ENCODE measurements at regions not wholly inside any gene's neighbourhood (a gene's known extent, or its start where the extent isn't known, plus 50 kb on each side); places are given as distances from the start of the nearest gene placed in this dataset.
A peak's percentile ranks its signal among the peaks of the same experiment; 100 is the strongest.

DNA sequence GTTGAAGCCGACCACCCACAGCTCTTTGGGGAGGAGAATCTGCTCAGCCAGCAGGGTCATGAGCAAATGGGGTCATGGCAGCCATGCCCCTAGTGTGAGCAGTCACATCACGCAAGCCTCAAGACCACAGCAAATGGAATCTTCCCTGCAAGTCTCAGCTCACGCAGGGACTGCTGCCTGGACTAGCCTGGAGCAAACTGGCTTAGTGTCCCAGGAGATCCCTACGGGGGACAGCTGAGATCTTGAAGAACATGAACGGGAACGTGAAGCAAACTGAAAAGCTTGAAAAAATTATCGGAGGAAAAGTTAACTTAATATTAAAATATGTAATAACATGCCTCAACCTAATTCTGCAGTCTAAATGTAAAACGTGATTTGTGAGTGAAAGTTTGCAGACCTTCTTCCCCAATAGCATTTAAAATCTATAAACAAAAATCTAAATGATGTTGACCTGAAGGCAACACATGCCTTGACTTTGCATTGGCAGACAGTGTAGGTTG, 118.4 kb downstream of the FAM124B start:
- TF ChIP-seq, protein P1, sequence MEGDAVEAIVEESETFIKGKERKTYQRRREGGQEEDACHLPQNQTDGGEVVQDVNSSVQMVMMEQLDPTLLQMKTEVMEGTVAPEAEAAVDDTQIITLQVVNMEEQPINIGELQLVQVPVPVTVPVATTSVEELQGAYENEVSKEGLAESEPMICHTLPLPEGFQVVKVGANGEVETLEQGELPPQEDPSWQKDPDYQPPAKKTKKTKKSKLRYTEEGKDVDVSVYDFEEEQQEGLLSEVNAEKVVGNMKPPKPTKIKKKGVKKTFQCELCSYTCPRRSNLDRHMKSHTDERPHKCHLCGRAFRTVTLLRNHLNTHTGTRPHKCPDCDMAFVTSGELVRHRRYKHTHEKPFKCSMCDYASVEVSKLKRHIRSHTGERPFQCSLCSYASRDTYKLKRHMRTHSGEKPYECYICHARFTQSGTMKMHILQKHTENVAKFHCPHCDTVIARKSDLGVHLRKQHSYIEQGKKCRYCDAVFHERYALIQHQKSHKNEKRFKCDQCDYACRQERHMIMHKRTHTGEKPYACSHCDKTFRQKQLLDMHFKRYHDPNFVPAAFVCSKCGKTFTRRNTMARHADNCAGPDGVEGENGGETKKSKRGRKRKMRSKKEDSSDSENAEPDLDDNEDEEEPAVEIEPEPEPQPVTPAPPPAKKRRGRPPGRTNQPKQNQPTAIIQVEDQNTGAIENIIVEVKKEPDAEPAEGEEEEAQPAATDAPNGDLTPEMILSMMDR (IDR thresholded peaks at IDR 0.05; ENCODE audit: low read depth, low read length): no peak
- DNase-seq (ENCODE audit: low read depth in 2 of 2): no peak
- no peak overlapping the region for H3K4me3 ChIP-seq (replicated peaks in 1 of 2; ENCODE audit: low read depth in 2 of 2, low read length in 2 of 2)

DNA sequence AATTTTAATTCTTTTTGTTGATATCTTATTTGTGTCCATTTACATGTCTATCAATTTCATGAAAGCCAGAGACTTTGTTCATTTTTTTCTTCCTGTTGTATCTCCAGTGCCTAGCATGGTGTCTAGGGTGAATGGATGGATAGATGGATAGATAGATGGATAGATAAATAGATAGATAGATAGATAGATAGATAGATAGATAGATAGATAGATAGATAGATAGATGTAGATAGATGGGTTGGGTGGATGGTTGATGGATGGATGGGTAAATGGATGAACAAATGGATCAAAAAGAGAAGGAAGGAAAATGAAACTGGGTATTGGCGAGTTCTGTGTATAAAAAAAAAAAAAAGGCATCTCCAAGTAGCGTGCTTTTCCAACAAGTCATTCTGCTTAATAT, 120.5 kb downstream of the FAM124B start:
- H3K4me3 ChIP-seq (replicated peaks in 1 of 2; ENCODE audit: low read depth in 2 of 2, low read length in 2 of 2): no peak overlapping the region
- no peak for DNase-seq (ENCODE audit: low read depth in 2 of 2)
- TF ChIP-seq, protein P1 (IDR thresholded peaks at IDR 0.05; ENCODE audit: low read depth, low read length): no peak

DNA sequence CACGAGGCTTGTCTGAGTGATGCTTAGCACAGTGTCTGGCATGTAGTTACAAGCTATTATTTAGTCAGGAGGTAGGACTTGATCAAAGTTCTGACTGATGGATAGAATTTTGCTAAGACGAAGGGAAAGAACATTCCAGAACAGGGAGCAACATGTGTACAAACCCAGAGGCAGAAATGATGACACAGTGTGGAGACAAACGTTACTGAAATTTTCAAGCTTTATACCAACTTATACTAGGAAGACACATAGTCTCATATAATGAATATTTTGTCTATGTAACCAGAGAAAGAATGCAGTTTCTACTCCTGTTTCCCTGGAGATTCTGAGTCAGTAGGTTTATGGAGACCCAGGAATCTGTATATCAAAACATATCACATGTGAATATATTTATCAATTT, 123.4 kb downstream of the FAM124B start:
- H3K4me3 ChIP-seq (replicated peaks in 1 of 2; ENCODE audit: low read depth in 2 of 2, low read length in 2 of 2): no peak overlapping the region
- TF ChIP-seq, protein P1 (IDR thresholded peaks at IDR 0.05; ENCODE audit: low read depth, low read length): peak; percentile 7
- DNase-seq (ENCODE audit: low read depth in 2 of 2): peak; percentile 17 to 54

DNA sequence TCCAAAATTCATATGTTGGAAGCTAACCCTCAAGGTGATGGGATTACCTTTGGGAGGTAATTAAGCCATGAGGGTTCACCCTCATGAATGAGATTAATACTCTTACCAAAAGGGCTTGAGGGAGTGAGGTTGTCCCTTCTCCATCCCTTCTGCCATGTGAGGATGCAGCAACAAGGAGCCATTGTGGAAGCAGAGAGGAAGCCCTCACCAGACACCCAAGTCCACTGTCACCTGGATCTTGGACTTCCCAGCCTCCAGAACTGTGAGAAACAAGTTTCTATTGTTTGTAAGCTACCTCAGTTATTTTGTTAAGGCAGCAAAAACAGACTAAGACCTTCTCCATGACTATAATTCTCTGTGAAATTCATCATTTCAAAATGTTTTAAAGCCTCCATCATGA, 125.7 kb downstream of the FAM124B start:
- DNase-seq (ENCODE audit: low read depth in 2 of 2): no peak
- TF ChIP-seq, protein P1 (IDR thresholded peaks at IDR 0.05; ENCODE audit: low read depth, low read length): no peak
- H3K4me3 ChIP-seq (replicated peaks in 1 of 2; ENCODE audit: low read depth in 2 of 2, low read length in 2 of 2): no peak overlapping the region

DNA sequence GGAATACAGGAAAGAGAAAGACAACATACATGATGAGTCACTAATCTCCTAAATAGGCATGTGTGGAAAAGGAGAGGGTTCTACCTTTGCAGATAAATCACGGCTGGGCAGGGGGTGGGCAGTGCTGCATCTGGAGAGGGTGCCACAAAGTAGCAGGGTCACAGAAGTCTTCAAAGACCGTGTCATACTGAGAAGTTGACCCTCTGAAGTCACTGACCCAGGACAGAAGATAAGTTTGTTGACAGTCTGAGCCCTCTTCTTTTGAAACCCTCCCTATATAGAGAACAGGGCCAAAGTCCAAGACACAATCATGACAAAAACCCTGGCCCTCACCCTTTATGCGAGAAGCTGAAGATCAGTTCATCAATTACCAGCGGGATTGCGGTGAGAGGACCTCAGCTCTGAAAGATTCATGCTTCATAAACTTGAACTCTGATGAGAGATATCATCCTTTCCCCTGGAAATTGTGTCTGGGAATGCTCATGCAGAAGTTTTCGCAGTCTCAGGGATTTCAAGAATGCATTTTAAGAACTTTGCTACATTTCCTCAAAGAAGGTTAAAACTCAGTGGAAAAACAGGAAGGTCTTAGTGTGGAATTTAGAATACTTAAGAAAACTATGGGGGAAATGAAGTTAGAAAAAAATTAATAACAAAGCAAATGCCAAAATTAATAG, 129.5 kb downstream of the FAM124B start:
- TF ChIP-seq, protein P1 (IDR thresholded peaks at IDR 0.05; ENCODE audit: low read depth, low read length): no peak
- no peak overlapping the region for H3K4me3 ChIP-seq (replicated peaks in 1 of 2; ENCODE audit: low read depth in 2 of 2, low read length in 2 of 2)
- no peak for DNase-seq (ENCODE audit: low read depth in 2 of 2)

DNA sequence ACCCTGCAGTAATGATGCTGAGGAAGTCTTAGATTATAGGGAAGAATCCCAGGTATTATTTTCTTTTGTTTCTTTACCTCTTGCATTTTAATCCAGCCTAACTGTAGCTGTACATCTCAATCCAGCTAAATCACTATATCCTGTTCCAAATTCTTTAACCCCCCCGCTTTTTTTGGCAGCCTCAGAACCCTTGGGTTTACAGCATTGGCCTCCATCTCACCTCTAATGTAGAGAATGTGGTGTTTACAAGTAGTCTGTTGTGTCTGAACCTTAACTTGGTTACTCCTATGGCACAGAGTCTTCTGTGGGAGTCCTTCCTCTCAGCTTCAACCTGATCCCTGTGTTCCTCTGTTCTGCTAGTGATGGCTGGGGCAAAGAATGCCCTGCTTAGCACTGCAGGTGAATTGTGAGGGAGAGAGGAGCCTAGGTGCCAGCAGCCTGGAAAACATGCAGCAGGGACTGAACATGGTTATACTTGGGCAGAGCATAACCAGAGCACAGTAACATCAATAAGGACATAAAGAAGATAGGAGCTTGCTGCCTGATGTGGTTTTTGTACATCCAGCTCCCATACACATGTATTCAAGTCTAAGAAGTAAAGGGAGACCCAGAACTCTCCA, 130.2 kb downstream of the FAM124B start:
- peak in 1 of 2 donors; percentile 12 for DNase-seq (ENCODE audit: low read depth in 2 of 2)
- no peak overlapping the region for H3K4me3 ChIP-seq (replicated peaks in 1 of 2; ENCODE audit: low read depth in 2 of 2, low read length in 2 of 2)
- TF ChIP-seq, protein P1 (IDR thresholded peaks at IDR 0.05; ENCODE audit: low read depth, low read length): no peak

Measured in cardiac fibroblast (primary cell).